ENCODE measurements at regions not wholly inside any gene's neighbourhood (a gene's known extent, or its start where the extent isn't known, plus 50 kb on each side); places are given as distances from the start of the nearest gene placed in this dataset.
"Not testable (repeated sequence)": the region's sequence is repeated elsewhere in the genome, so short reads cannot be mapped to it uniquely, and the experiment has no call there.

DNA sequence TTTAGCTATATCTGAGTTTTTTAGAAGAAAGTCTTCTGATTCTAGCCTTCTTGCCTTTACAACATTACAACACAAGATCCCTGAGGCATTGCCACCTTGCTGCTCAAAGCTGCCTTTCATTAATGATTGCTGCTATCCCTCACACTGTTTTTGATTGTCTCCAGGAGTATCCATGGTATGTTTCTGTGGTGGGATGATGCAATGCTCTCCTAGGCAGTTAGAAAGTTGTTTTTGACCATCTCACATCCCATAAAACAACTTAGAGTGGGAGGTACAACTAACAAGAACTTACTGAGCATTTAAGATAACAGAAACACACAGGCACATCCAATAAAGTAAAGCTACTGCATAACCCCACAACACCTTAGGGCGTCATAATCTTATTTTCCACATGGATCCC, 1156.0 kb upstream of the LRRTM3 start:
- no peak for DNase-seq

DNA sequence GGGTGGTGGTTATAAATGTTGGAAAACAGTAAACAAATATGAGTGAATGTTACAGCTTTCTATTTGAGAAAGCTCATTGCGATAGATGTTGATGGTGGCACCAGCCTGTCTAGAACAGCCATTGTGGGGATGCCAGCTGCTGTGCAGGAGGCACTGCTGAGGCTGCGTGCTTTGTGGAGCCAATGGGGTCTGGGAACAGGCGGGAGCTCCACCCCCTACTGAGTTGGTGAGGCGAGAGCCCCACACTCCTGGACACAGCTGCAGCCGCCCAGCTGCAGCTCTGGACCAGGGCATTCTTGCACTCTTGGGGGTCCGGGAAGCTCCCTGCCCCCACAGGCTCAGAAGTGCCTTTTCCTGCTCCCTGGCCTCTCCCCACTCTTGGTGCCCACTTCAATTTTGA, 1147.1 kb upstream of the LRRTM3 start:
- DNase-seq, result no peak

DNA sequence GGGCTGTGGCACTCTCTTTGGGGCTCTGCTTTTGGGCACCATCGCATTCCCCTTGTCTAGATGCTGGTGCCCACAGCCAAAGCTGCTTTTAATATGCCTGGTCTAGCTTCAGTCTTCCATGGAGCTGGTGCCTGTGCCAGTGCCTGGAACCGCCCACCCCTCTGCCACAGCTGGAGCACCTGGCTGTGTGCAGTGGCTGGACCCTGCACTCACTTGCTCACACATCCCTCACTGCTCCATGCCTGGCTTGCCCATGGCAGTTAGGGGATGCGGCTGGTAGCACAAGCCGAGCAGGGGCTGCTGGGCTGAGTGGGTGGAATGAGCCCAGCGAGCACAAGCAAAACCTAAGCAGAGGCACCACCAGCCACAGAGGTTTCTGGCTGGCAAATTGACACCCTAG, 1145.9 kb upstream of the LRRTM3 start:
- no peak for DNase-seq

DNA sequence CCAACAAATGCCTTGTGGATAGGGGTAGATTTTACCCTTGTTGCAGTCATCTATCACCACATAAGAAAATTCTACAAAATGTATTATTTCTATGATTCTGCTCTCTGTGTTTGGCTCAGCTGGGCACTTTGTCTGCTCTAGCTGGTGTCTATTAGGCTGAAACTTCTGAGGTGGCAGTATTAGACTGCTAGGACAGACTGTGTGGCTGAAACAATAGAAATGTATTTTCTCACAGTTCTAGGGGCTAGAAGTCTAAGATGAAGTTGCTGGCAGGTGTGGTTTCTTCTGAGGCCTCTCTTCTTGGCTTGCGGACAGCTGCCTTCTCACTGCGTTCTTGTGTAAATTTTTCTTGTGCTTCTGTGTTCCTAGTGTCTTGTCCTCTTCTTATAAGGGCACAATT, 1139.6 kb upstream of the LRRTM3 start:
- DNase-seq, result no peak

DNA sequence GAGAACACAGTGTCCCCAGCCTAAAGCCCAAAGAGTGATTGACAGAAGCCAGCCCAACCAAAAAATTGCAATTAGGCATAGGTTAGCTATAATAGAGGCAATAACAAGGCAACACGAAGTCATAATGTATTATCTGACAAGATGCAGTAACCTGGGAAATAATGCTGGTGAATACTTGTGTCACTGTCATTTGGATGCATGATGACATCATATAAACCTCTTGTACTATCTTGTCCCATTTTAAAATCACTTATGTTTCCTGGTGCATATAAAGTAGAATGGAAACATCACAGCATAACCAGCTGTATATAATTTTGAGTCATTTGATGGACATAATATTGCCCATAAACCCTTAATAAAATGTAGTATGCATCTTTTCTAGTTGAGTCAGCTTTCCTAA, 1138.3 kb upstream of the LRRTM3 start:
- no peak for DNase-seq

DNA sequence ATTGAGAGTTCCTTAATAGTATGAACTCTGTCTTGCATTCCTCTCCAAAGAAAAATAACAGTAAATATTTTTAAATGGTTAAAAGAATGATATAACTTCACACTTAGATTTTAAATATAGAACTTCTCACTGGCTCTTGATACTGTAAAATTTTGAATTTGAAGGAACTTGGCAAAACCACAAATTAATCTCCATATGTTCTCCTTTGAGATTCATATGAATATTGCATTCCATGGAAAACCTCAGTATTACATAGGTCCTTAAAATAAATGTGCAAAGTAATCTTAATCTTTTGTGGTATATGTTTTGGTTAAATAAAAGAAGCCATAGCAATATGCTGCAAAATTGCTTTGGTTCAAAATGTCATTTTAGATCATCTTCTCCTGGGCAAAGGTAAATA, 1137.6 kb upstream of the LRRTM3 start:
- DNase-seq, result no peak

DNA sequence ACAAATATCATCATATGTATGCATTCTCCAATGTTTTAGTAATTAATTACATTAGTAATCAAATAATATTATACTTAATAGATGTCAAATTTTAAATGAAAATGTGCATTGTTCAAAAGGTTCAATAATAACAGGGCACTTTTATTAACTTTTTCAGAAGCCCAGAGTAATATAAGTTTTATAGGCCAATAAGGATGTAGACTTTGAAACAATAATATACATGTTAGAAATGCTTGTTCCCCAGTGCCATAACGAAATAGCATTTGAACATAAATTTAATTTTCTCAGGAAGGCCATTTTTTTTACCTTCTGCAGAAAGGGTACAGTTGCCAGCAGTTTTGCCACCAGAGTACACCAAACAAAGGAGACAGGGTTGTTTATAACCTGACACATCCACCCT, 1133.9 kb upstream of the LRRTM3 start:
- DNase-seq, result no peak

DNA sequence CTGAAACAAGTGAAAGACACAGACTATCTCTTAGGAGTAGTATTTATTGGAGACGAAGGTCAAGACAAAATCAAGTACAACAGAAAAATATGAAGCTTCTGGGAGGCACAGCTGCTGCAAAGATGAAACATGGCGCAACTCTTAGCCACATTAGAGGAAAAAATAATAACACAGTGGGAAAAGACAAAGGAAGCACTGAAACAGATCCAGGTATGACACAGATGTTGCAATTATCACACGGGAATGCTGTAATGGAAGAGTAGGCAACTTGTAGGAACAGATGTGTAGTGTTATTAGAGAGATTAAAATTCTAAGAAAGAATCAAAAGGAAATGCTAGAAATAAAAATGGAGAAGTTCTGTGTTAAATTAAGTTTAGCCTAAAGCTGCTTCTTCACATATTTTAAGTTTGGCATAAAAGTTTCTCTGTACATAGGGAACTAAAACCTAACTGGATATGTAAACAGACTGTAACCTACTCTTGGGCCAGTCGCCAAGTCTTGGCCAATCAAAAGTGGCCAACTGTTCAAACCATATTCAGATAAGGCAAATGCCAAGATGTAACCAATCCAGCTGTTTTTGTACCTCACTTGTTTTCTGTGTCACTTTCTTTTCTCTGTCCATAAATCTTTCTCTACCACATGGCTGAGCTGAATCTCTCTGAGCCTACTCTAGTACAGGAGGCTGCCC, 1132.0 kb upstream of the LRRTM3 start:
- no peak for DNase-seq

DNA sequence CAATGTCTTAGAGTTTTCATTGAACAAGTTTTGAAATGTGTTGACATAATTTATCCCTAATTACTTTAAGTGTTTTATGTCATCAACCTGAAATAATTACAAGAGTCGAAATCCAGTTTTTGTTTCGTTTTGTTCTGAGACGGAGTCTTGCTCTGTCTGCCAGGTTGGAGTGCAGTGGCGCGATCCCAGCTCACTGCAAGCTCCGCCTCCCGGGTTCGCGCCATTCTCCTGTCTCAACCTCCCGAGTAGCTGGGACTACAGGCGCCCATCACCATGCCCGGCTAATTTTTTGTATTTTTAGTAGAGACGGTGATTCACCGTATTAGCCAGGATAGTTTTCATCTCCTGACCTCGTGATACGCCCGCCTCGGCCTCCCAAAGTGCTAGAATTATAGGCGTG, 1131.0 kb upstream of the LRRTM3 start:
- not testable (repeated sequence) for DNase-seq

DNA sequence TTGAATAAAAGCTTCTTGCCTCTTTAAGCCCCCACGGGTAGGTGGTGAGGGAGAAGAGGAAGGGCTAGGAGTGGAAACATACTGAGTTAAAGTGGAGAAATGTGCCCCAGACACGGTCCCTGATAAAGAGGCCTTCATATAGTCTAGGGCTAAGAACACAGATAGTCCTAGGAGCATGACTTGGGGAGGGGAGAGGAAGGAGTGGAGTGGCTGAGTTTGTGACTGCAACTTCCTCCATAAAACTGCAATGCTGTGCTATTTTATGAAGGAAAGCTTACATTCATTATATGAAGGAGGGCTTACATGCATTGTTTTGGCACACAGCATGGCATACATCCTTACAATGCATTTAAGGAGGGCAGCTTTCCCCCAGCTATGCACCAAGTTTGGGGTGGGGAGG, 1129.4 kb upstream of the LRRTM3 start:
- no peak for DNase-seq

DNA sequence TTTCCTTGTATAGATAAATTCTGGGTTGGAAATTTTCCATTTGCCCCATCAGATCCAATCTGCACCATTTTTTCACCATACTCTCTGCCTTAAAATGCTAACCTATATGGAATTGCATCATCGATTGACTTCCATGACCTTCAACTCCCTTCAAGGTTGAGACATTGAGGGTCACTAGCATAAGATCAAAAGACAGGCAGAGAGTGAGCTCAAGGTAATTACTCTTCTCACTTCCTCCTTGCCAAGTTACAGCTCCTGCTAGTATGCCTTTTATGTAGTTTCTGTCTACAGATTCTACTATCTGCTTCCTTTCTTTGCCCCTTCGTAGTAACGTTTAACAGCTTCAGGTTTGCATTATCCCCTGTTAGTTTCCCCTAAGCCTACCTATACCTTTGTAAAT, 1127.7 kb upstream of the LRRTM3 start:
- no peak for DNase-seq

DNA sequence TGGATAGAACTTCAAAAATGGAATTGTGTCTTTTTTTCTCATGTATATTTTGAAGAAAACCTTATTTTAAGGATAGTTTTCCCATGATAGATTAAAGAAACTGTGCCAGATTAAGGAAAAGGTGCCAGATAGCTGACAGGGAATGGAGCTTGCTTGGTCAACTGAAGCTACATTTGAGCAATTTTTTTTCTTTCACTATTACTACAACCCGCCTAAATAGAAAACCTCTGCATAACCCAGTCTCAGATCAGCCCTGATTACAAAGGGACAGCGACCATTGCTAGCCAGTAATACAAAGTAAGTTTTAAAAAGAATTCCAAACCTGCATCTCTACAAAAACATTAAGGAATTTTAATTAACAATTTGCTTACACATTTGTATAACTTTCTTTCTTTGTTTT, 1123.4 kb upstream of the LRRTM3 start:
- no peak for DNase-seq

DNA sequence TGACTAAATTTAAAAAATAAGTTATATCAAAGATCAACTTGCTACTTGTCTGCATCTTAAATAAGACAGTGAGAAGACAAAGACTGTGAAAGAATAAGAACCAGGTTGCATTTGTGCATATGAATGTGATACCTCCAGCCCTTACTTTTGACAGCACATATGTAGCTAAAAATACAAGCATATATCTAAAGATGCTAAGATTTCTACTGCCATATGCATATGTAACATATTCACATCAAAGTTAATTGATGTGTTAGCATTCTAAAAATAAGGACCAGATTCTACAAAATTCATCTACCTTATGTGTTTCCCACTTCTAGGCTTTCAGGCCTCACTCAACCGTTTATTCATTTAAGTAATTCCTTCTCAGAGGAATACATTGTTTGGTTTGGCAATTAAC, 1120.3 kb upstream of the LRRTM3 start:
- no peak for DNase-seq

DNA sequence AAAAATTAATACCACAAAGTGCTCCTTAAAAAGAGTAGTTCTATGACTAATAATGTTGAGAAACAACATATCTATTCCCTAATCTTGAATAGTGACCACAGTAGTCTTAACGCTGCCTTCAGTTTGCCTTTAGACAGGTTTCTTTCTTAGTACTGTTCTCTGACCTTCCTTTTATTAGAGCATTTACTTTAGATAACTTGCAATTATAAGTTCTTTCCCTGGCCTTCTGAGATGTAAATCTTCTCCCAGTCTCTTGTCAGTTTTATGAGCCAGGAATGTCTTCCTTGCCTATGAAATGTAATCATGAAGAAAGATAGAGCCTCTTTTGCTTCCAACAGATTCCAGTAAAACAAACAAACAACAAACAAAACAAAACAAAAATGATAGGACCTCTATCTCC, 1119.8 kb upstream of the LRRTM3 start:
- no peak for DNase-seq

DNA sequence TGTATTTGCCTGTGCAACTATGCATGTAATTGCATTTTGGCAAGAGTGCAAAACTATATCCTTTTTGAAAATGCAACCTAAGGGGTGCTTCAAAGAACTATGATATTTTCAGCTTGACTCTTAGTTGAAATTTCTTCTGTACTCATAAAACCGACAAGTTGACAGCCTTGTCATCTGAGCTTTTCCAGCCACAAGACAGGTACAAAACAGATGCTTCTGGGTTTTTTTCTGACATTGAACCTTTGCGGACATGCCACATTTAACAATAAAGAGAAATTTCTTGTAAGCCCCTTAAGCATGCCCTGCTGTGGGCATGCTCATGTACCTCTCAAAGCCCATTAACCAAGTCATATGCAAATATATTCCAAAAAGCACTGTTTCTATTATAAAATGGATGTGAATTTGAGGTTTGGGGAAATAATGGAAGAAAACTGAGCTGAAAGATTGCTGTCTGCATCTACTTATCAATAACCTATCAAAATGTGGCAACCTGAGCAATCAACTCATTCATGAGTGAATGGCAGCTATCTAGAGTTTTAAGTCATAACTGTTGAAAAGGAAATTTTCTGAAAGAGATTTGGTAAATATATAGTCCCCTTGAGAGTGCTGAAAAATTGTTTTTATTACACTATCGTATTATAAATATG, 1117.0 kb upstream of the LRRTM3 start:
- no peak for DNase-seq

DNA sequence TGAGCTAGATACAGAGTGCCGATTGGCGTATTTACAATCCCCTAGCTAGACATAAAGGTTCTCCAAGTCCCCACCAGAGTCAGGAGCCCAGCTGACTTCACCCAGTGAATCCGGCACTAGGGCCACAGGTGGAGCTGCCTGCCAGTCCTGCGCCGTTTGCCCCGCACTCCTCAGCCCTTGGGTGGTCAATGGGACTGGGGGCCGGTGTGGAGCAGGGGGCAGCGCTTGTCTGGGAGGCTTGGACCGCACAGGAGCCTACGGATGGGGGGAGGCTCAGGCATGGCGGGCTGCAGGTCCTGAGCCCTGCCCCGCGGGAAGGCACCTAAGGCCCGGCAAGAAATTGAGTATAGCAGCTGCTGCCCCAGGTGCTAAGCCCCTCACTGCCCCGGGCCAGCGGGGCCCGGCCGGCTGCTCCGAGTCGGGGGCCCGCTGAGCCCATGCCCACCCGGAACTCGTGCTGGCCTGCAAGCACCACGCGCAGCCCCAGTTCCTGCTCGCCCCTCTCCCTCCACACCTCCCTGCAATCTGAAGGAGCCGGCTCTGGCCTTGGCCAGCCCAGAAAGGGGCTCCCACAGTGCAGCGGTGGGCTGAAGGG, 1113.8 kb upstream of the LRRTM3 start:
- no peak for DNase-seq

DNA sequence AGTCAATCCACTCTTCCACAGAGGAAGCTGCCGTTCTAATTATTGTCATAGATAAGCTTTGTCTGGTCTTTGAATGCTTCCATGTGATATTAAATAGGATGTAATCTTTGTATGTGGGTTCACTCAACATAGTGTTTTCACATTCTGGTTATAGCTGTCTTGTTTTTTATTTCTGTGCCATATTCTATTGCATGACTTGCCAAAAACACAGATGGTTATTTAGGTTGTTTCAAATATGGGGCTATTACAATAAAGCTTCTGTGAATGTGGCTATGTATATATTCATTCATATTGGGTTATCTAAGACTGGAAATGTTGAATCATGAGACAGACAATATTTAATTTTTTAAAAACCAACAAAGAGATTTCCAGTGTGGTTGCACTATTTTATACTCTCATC, 1109.3 kb upstream of the LRRTM3 start:
- no peak for DNase-seq

DNA sequence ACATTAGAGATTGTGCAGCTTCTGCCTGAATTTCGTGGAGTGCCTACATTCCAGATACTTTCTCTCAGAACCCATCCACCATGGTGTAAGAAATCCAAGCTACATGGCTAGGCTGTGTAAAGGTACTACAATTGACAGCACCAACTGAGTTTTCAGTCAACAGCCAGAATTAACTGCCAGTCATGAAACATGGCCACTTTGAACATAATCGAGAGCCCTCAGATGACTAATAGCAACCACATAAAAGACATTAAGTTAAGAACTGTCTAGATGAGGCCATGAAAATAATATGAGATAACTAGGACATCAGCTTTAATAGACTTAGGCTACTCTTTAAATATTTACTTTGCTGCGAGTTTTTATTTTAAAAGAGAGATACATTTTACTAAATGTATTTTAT, 1106.8 kb upstream of the LRRTM3 start:
- DNase-seq, result no peak

DNA sequence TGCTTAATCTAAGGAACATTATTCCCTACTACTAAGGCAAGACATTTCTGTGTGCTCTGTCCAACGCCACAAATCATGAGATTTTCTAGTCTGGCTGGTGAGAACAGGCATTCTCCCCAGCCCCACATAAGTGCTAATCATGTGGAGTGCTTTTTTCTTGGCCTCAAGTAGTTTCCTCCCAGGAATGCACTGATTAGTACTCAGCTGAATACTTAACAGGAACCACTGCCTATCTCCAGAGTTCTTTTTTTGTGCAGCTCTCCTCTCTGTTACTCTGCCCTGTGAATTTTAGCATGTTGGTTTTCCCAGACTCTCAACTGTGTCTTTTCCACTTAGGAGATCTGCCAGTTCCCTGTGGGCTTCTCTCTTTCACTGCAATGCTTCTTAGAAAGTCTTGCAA, 1098.5 kb upstream of the LRRTM3 start:
- no peak for DNase-seq

DNA sequence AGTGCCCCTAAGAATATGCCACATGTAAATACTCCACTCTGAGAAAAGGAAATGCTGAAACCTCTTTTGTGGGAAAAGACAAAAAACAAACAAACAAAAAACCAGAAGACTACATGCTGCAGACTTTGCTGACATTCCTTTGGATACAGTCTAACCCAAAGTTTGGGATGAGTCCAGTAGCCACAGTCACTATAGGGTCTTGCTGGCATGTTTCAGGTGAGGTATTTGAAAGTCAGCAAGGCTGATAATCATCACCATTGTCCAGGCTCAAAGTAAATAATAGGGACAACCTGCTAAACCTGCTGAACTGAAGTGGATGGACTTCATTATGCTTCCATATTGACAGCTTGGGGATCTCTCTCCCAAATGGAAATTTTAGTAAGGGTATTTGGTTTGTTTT, 1087.0 kb upstream of the LRRTM3 start:
- no peak for DNase-seq

DNA sequence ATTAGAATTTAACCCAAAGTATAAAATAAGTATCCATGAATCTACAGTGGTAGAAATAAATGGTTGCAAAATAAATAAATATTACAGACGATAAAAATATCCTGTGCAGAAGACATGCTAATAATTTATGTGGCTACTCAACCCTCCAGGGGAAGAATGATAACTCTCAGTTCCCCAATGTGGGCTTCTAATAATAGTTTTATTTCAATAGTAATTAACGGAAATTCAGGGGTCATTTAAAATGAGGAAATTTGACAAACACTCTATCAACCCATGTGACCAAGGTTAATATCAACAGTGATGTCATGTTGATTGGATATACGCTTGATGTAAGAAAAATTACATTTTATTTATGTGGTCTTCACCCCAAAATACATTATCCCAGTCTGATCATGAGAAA, 1082.6 kb upstream of the LRRTM3 start:
- no peak for DNase-seq

DNA sequence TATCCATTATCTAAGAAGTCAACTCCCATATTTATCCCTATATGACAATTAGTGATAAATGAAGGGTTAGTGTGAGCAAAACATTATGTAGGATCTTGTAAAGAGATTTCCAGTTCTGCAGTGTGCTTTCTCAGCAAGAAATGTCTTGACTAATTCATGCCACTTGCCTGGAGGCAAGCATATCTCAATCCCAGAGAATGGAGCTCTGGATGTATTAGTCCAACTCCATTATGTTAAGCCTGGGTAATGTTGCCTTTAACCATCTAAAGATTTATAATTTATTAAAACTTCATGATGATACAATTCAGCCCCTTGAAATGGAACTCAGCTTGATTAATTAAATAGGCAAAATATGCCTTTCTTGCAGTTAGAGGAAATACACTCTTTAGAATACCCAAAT, 1079.9 kb upstream of the LRRTM3 start:
- DNase-seq, result no peak

DNA sequence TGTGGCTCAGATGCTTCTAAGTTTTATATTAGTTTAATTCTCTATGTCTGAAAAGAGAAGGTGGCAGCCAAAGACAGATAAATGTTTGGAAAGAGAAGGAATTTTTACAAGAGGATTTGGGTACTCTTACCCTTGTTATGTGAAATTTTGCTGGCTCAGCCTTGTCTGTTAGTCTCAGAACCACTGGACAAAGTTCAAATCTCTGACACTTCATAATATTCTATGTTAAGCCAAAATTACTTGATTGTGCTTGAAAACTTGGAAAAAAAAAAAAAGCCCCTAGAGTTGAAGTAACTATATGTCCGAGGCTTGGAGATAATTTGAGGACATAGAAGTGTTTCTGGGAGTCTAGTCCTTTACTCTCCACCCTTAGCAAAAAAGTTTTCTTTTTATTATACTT, 1079.3 kb upstream of the LRRTM3 start:
- no peak for DNase-seq

DNA sequence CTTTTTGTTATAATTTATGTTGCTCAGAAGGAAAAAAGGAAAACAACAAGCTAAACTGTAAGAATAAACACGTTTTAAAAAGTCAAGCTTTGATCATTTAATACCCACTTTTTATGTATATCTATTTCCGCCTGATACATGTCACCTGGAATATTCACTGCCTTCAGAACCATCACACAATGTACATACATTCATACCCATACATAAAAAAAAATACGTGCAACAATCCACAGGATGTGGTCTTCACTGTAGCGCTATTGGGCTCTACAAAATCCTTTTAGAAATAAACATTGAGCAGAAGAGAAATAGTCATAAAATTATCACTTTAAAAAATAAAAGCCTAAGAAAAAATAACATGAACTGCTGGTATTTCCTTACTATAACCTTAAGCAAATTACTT, 1078.9 kb upstream of the LRRTM3 start:
- DNase-seq, result no peak

Measured in activated T-cell treated with anti-CD3 and anti-CD28 coated beads for 4 hours (primary cell).